DMS53 treated with DMSO at 0.1 percent for 48 hours (cell line): ENCODE measurements at regions not wholly inside any gene's neighbourhood (a gene's known extent, or its start where the extent isn't known, plus 50 kb on each side); places are given as distances from the start of the nearest gene placed in this dataset.

Experiments used
- DNase-seq: peaks from one replicate; lab custom pipeline; 2025; ENCODE audit not compliant: unreplicated experiment; lab: John Stamatoyannopoulos, UW

DNA sequence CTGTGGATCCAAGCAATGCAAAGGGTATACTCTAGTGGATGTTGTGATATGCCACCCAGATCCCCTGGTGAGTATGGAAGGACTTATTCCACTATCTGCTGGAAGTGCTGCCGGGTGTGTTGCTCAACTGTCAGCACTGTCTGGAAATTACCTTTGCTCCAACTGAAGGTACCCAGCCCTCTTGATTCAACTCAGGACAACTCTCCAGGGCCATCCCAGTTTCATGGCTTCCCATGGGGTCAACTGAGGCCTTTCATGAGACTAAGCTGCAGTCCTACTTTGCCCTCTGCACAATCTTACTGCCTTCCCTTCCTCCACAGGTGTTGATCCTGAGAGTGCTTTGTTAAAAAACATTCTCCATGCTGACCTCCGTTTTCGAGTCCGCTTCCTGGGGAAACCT is 99.8 kb downstream of the SPRY1 start:
- no peak for DNase-seq

DNA sequence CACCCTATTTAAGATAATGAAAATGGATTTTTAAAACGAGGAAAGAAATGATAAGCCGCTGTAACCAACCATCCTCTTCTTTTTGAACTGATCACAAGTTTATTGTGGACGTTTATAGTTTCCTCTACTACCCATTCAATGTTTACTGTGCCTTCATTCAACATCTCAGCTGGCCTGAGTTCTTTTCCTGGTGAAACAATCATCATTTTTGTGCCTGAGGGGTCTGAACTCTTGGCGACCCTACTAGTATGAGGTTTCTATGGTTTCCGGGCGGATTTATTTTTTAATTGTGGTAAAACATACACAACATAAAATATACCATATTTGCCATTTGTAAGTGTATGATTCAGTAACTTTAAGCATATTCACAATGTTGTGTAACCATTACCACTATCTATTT is 100.7 kb downstream of the SPRY1 start:
- DNase-seq, result no peak

DNA sequence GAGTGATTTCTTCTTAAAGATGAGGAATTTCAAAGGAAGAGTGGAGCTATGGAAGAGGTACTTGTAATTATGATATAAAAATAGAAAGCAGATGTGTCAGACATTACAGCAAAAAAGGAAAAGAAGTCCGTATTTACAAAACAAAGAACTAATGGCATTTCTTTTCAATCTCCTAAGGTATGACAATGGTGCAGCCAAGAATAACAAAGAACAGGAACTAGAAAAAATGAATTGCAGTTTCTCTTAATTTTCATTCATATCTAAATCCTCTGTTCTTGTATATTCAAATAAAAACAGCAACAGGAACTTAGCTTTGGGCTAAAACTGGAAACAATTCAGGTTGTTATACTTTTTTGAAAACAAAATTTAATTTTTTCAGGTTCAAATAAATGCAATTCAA is 105.1 kb downstream of the SPRY1 start:
- no peak for DNase-seq

DNA sequence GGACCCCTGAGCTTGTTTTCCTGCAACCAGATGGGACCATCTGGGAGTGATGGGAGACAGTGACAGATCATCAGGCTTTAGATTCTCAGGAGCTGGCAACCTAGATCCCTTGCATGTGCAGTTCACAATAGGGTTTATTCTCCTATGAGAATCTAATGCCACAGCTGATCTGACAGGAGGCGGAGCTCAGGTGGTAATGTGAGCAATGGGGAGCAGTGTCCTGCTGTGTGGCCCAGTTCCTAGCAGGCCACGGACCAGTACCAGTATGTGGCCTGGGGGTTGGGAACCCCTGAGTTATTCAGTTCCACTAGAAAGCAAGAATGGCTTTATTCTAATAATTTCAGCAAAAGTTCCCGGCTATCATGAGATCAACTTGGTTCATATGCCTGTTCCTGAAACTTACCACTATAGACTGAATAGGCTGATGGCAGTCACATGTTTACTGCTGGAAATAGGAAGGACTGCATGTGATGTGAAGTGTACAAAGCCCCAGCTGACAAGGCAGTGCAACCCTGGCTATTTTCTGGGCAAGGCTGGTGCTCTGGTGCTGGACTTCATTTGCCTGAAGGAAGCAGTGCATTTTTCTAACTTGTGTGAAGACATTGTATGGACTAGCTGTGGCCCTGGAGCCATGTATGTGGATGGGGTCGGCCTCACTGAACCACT is 107.2 kb downstream of the SPRY1 start:
- DNase-seq, result peak; percentile 26

DNA sequence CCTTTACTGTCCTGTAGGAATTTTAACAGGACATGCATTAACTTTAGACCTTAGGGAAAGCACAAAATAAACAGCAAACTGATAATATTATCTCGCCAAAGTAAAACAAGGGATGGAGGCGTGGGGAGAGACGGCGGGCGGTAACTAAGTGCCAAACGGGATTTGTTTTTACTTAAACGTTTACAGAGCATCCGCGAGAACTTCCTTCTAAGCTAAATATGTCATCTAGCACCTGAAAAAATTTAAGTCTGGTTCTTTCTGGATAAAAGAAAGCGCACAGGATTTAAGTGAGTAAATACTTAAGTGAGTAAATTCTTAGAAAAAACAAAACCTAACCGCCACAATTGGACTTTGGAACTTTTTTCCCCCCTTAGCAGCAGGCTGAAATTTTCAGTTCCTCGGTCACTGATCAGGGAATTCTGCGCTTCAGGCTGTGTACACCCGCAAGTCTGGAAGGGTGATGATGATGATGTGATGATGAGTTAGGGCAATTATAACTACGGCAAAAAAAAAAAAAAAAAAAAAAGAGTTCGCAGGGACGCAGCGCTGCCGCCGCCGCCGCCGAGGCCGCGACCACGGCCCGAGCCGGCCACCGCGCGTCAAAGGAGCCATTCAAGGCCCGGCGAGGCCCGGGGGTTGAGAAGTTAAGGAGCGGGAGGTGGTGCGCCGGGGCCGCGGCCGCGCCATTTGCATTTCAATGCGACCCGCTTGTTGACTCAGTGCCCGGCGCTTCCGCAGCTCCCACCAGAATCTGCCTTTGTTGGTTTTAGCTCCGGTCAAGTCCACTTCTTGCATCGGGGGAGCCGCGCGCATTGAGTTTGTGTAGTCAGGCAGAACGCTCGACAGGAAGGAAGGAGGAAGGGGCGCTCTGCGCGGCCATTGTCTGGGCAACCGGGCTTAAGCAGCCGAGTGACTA is 108.8 kb downstream of the SPRY1 start:
- peak; percentile 94 for DNase-seq

DNA sequence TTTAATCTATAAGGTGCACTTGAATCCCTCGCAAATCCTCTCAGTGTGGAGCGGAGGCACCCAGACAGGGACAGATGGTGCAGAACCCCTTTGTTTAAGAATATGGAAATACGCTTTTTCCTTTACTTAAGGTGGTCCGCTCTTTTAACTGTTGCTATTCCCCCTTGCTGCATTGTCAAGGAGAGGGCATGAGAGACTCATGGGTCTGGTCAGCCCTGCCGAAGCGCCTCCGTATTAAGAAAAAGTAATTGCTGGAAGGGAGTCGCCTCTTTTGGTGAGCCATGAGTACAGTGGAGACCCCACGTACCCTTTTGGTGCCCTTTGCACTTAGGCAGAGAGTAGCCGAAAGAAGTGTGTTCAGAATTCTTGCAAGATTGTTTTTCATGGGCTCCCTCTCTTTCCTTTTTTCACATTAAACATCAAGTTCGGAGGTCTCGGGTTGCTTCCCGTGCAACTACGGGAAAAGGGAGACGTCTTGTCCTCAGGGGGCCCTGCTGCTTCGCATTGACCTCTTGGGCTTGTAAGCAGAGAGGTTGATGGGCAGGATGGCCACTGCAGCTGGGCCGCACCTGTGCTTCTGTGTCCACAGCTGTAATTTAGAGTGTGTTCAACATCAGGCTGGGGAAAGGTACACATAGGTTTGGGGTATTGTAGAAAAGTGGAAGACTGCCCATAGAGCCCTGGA is 109.6 kb downstream of the SPRY1 start:
- DNase-seq, result peak; percentile 33

DNA sequence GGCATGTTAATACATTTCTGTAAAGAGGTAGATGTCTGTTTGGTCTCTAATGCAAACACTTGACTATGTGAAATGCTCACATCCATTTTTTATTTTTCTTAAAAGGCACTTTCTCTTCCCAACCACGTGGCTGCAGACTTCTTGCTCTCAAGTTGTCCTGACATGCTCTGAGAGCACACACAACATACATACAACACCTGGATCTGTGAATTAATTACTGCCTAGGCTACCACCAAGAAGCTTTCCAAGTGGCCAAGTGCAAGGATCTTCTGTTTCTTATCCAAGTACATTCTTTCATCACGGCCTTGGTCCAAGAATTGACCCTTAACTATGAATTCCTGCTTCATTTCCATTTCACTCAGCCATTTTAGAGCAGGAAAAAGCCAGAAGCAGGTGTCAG is 110.8 kb downstream of the SPRY1 start:
- no peak for DNase-seq

DNA sequence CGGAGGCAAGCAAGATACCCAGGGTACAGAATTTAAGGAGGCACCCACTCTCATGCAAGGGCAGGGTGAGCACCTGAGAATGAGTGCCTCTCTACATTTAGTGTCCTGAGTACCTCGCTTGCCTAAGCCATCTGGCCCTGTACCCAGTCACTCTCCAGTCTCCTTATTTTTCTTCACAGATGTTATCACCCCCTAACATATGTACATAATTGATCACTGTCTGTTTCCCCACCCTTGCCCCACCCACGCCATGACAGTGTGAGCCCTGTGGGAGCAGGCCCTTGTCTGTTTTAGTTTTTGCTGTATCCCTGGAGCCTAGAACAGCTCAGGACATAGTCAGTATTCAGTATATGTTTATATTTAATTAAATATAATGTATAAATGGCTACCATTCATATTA is 113.6 kb downstream of the SPRY1 start:
- no peak for DNase-seq

DNA sequence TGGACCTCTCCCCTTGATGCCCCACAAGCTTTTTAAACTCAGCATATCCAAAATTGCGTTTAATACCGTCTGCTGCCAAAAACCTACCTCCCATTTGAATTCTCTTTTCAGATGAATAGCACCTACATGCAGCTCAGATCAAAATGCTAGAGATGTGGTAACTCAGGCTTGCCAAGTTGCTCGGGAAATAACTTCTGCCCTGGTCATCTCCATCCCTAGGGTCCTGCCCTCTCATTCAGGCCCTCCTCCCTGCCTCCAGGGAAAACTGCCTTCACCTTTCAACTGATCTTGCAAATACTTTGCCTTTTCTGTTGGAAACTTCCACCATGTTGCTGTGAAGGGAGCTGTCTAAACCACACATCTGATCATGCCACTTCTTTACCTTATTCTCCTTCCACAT is 114.1 kb downstream of the SPRY1 start:
- DNase-seq, result no peak

DNA sequence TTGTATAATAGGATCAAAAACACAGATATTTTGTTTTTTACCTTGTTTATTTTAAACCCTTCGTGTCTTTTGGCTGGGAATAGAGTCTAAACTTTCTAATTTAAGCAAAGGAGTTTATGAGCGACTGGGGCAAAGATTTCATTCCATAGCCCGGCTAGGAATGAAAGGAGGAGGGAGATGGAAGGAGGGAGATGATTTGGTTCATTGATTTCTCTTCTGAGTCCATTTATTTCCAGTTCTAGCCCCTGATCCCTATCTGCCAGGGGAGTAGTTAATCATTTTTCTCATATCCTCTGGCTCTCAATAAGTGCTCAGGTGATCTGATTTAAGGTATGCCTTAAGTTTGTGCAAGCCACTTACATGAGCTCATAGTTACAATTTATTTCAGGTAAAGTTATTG is 120.0 kb downstream of the SPRY1 start:
- DNase-seq, result no peak

DNA sequence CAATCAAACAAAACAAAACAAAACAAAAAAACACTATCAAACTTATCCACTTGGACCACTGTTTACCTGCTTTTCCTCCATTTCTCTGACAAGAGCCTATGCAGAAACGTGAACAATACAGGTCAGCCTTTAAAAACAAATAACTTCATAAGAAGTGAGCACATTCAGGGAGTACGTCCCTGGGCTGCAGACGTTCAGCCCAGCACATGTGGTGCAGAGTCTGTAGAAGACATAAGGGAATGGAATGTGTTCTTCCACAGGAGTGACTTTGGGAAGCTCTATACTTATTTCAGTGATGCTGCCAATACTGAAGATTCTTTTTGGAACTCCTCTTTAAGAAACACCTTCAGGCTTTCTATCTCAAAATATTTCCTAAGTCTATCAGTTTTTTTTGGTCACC is 120.6 kb downstream of the SPRY1 start:
- no peak for DNase-seq

DNA sequence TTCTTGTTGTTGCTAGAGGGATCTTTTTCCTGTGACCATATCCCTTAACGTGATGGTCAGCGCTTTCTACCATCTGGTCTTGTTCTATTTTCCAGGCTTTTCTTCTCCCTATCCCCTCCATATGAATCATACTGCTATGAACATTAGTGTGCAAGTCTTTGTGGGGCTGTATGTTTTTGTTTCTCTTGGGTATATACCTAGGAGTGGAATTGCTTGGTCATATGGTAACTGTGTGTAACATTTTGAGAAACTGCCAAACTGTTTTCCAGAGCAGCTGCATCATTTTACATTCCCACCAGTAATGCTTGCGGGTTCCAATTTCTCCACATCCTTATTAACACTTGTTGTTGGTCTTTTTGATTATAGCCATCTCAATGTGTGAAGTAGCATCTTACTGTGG is 121.4 kb downstream of the SPRY1 start:
- DNase-seq, result no peak

DNA sequence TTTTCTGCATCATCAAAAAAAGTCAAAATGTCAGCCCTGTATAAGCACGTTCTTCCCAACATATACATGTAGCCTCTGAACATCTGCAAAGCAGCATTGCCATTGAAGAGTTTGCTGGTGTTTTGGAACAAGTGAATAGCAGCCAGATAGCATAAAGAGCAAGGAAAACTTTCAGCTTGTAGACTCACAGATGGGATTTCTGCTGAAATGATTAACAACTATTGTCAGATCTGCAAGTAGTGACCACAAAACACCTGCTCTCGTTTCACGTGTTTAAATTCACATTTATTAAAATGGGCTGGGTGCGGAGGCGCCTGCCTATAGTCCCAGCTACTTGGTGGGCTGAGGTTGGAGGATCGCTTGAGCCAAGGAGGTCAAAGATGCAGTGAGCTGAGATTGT is 123.7 kb downstream of the SPRY1 start:
- DNase-seq, result no peak

DNA sequence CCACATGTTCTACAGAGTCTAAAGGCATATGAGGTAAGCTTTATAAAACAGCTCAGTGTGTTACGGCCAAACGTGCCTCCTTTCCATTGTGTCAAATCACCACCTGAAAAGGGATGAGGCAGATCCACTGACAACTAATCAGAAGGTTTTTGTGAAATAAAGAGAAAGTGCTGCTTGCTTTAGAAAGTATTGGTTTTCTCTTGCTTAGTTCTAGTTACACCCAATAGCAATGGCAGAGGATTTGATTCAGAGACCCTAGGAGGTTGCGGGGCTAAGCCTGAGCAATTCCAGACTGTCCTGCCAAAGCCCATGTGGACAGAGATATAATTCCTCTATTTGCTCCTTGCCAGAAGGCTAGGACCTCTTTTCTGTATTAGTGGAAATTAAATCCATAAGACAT is 125.5 kb downstream of the SPRY1 start:
- no peak for DNase-seq

DNA sequence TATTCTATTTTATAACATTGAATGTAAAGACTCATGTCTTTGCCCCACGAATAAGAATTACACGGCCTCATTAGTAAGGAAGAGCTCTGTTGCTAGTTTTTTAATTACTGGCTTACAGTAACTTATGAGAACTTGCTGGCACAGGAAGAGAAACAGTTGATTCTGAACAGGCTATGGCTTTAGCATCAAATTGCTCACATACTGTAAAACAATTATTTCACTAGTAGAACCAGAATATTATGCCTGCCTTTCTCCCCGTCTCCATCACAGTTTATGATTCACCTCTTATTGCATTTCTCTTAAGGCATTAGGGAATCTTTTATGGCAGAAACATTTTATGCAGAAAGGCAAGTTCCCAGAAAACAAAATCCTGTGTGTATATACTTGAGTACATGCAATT is 126.1 kb downstream of the SPRY1 start:
- no peak for DNase-seq

DNA sequence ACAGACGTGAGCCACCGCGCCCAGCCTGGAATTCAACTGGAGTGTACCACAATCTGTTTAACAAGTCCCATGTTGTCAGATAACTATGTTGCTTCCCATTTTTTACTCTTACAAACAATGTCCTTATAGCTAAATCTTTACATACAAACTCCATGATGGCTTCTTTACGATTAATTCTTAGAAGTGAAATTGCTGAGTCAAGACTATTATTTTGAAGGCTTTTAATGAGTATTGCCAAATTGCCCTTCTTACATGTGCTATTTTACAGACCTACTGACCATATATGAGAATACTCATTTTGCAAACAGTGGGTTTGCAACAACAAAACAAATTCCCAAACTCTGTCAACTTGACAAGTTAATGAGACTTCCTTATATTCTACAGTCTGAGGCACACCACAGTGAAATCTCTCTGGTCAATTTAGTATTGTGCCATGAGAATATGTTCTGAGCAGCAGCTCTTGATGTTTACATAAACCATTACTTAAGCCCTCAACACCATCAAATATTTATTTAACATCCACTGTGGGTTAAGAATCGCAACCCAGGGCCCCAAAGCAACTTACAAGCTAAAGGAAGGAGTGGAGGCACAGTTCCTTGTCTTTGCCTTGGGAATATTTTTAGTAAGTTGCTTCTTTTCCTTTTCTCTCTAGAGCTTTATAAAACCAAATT is 128.5 kb downstream of the SPRY1 start:
- DNase-seq, result peak; percentile 73

DNA sequence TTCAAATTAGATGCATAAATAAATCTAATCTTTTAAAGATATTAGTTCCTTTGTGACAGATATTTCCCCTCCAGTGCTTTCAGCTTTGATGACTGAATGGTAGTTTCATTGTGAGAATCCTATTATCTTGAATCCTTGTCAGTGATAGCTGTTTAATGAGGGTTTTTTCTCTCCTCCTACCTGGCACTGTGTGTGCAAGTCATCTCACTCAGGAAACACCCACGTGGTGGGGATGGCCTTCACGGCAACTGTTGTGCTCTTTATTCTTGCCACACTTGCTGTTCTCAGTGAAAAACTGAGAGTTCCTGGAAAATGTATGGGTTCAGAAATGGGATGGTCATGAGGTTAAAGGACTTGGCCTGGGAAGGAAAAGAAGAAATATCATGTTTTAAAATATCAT is 129.9 kb downstream of the SPRY1 start:
- no peak for DNase-seq

DNA sequence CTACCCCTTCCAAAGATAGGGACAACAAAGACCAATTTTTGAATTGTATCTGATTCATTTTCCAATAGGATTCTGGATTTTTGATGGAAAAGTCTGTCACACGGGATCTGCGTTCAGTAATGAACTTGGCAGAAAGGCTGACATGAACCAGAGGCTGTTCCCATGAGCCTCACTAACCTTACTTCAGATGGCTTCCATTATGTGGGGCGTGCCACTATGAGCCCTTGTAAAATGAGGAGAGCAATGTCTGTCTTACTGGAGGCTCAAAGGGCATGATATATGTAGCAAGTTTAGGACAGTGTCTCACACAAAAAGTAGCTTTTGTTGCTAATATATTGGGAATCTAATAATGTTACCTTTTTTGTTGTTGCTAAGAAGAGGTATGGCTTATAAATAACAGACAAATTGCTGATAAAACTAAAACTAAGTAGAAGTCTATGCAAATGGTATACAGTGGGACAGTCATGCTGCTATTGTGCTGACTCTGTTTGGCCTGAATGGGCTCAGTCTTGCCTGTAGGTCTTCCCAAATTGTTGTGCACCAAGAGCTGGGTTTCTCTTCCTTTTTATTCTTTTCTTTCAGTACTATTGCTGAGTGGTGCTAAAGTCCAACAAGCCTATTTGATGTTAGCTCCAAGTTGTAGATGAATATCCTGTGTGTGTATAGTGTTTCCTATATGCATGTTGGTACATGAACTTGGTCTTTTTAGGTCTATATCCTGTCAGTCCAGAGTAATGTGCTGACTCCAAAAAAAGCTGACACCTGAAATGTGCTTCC is 132.1 kb downstream of the SPRY1 start:
- DNase-seq, result no peak

DNA sequence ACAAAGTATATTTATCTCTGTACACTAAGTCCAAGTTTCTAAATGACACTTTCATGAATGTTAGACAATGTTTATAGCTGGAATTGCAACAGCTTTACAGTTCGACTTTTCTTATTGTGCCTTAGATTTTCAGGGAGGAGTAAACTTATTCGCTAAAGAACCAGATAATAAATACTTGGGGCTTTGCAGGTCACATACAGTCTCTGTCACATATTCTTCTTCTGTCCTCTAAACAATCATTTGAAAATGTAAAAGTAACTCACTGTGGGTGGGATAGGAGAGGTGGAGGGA is 132.6 kb downstream of the SPRY1 start:
- no peak for DNase-seq

DNA sequence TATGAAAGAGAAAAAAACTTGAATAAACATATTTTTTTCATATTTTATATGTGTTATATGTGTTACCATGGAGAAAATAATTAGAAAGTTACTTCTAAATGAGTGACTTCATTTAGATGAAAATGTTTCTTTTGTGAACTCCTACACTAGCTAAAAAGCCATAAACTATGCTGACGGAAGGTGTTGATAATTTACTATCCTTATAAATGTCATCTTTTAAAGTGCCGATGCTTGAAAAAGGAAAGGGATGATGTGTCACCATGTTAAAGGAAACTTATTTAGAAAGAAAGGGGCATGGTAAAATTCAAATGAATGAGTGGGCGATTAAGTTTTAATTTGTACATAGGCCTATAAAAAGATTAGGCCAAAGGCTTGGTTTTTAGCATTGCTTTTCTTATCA is 133.8 kb downstream of the SPRY1 start:
- no peak for DNase-seq
